HEK293T (cell line): ENCODE measurements at regions not wholly inside any gene's neighbourhood (a gene's known extent, or its start where the extent isn't known, plus 50 kb on each side); places are given as distances from the start of the nearest gene placed in this dataset.

Experiments
- ARNT ChIP-seq: fragments of 450-650 bp; IDR thresholded peaks from 2 replicates; pipeline ENCODE4 v1.6.1; 2017; ENCODE audit warnings: mild to moderate bottlenecking
- BHLHE40 ChIP-seq: fragments of 450-650 bp; IDR thresholded peaks from 2 replicates; pipeline ENCODE4 v1.6.1; 2016; ENCODE audit warnings: mild to moderate bottlenecking, moderate library complexity, borderline replicate concordance
- ELF4 ChIP-seq: fragments of 450-650 bp; IDR thresholded peaks from 2 replicates; pipeline ENCODE4 v1.6.1; 2017; ENCODE audit warnings: antibody characterized with exemption
- FOXM1 ChIP-seq: fragments of 450-650 bp; IDR thresholded peaks from 2 replicates; pipeline ENCODE4 v1.6.1; 2017; ENCODE audit warnings: mild to moderate bottlenecking, borderline replicate concordance
- L3MBTL2 ChIP-seq: fragments of 450-650 bp; conservative IDR thresholded peaks from 2 replicates; pipeline ENCODE4 v1.6.1; 2016; ENCODE audit warnings: mild to moderate bottlenecking
- SUZ12 ChIP-seq: fragments of 450-650 bp; IDR thresholded peaks from 2 replicates; pipeline ENCODE4 v1.6.1; 2016; ENCODE audit warnings: mild to moderate bottlenecking
- TARDBP ChIP-seq: fragments of 450-650 bp; IDR thresholded peaks from 2 replicates; pipeline ENCODE4 v1.6.1; 2016
- TF ChIP-seq, protein P1 (sequence below): fragments of 450-650 bp; IDR thresholded peaks from 2 replicates; pipeline ENCODE4 v1.6.1; 2016

DNA sequence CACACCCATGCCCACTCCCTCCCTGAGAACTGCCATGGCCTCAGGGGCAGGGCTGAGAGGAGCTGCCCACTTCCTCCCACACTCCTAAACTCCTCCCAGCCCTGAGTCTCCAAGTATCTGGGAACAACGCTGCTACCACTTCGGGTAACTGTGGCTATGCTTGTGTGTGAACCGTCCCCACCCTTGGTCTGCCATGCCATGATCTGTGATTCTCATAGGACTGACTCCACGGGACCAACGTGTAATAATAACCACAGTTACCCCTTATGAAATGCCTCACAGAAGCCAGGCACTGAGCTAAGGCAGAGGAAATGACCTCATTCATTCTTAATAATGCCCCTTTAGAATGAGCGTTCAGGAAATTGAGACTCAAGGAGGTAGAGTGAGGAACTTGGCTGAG is 103.9 kb upstream of the SMIM23 start:
- TF ChIP-seq L3MBTL2 (no peak), BHLHE40 (no peak), FOXM1 (no peak), ARNT (no peak), ELF4 (no peak), TARDBP (no peak), SUZ12 (no peak)
- TF ChIP-seq, protein P1, sequence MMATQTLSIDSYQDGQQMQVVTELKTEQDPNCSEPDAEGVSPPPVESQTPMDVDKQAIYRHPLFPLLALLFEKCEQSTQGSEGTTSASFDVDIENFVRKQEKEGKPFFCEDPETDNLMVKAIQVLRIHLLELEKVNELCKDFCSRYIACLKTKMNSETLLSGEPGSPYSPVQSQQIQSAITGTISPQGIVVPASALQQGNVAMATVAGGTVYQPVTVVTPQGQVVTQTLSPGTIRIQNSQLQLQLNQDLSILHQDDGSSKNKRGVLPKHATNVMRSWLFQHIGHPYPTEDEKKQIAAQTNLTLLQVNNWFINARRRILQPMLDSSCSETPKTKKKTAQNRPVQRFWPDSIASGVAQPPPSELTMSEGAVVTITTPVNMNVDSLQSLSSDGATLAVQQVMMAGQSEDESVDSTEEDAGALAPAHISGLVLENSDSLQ = no peak
